ENCODE measurements at regions not wholly inside any gene's neighbourhood (a gene's known extent, or its start where the extent isn't known, plus 50 kb on each side); places are given as distances from the start of the nearest gene placed in this dataset.
A peak's percentile ranks its signal among the peaks of the same experiment; 100 is the strongest.

DNA sequence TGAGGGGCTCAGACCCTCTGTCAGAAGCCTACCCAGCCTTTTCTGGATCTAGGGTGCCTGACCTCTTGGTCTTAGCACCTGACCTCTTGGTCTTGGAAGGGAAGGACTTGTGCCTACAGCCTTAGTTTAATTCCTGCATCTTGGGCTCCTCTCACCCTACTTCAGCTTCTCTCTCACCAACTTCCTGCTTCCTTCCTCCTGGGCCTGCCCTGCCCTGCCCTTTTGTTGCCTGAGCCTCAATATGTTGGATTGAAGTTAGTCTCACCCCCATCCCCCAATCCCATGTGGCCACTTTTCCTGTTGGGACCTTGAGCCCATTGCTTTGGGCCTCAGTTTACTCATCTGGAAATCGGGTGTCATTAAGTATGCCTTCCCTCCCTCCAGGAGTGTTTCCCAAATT lies 206.2 kb upstream of the SKOR2 start:
- Histone ChIP-seq H3K9me3 (no peaks in the 10 kb centered on the region), H3K36me3 (ENCODE audit: low read depth) (no peaks in the 10 kb centered on the region), H3K4me1 (ENCODE audit: low read depth) (peaks cover 10% of the 10 kb centered on the region), H3K4me3 (no peak overlapping the region)
- ATAC-seq, result peak; percentile 61
- DNase-seq, result no peak
- intact Hi-C loops (cut with DNase I, micrococcal nuclease), result no loop called here
- TF ChIP-seq, protein P1, sequence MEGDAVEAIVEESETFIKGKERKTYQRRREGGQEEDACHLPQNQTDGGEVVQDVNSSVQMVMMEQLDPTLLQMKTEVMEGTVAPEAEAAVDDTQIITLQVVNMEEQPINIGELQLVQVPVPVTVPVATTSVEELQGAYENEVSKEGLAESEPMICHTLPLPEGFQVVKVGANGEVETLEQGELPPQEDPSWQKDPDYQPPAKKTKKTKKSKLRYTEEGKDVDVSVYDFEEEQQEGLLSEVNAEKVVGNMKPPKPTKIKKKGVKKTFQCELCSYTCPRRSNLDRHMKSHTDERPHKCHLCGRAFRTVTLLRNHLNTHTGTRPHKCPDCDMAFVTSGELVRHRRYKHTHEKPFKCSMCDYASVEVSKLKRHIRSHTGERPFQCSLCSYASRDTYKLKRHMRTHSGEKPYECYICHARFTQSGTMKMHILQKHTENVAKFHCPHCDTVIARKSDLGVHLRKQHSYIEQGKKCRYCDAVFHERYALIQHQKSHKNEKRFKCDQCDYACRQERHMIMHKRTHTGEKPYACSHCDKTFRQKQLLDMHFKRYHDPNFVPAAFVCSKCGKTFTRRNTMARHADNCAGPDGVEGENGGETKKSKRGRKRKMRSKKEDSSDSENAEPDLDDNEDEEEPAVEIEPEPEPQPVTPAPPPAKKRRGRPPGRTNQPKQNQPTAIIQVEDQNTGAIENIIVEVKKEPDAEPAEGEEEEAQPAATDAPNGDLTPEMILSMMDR (IDR thresholded peaks at IDR 0.05), result no peak

DNA sequence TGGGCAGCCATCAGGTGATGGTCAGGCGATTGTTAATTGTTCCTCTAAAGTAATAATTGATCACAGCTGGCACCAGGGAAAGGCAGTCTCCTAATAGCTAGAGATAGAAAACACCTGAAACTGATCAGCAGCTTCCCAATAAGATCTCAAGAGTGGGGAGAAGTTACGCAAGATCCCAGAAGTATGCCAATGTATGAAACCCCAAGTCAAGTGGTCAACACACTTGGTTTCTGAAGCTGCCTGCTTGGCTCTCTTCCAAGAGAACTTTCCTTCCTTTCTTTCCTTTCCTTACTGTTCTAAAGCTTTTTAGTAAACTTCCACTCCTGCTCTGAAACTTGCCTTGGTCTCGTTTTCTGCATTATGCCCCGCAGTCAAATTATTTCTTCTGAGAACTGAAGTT lies 201.6 kb upstream of the SKOR2 start:
- TF ChIP-seq, protein P1 (IDR thresholded peaks at IDR 0.05), result no peak
- Histone ChIP-seq H3K4me3 (no peak overlapping the region), H3K4me1 (ENCODE audit: low read depth) (peaks cover 10% of the 10 kb centered on the region), H3K36me3 (ENCODE audit: low read depth) (no peaks in the 10 kb centered on the region), H3K9me3 (no peaks in the 10 kb centered on the region)
- DNase-seq (no peak), ATAC-seq (no peak)
- intact Hi-C loops (cut with DNase I, micrococcal nuclease), result no loop called here

DNA sequence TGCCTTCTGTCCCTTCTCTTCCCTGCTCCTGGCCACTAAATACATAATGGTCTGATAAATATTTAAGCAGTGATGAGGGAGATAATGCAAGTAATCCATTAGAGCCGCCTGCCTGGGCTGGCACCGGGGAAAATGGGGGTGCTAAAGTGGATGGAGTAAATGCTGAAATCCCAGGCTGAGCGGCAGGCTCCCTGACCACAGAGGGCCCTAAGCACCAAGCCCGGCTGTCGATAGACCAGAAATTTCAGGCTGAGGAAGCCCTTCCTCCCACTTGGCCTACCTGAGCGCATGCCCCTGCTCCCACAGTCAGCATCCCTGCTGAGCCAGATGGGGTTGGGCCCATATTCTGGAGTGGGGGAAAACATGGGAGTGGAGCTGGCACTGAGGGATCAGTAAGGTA lies 197.5 kb upstream of the SKOR2 start:
- H3K36me3 ChIP-seq (ENCODE audit: low read depth), result no peaks in the 10 kb centered on the region
- no peaks in the 10 kb centered on the region for H3K4me1 ChIP-seq (ENCODE audit: low read depth)
- H3K9me3 ChIP-seq, result no peaks in the 10 kb centered on the region
- DNase-seq (no peak), ATAC-seq (no peak)
- intact Hi-C loops (cut with DNase I, micrococcal nuclease), result no loop called here
- TF ChIP-seq, protein P1 (IDR thresholded peaks at IDR 0.05), result no peak
- no peak overlapping the region for H3K4me3 ChIP-seq

DNA sequence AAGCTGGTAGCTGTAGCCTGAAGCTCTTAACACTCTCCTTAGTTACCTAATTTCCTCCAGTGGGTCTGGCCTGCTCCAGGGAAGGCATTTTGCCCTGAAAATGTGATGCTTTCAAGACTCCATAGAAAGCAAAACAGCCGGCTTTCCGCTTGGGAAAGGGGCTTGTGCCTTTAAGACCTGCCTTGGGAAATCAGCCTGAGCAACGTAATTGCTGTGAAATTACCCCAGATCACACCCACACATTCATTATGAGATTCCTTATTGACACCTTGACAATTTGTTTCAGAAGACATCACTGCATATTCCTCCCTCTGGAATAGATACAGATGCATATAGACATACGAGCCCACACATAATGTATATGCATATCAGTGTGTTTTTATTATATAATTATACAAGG lies 190.5 kb upstream of the SKOR2 start:
- intact Hi-C loops (cut with DNase I, micrococcal nuclease), result no loop called here
- TF ChIP-seq, protein P1 (IDR thresholded peaks at IDR 0.05), result no peak
- no peak overlapping the region for H3K4me3 ChIP-seq
- H3K9me3 ChIP-seq, result no peaks in the 10 kb centered on the region
- H3K36me3 ChIP-seq (ENCODE audit: low read depth), result no peaks in the 10 kb centered on the region
- H3K4me1 ChIP-seq (ENCODE audit: low read depth), result no peaks in the 10 kb centered on the region
- ATAC-seq (no peak), DNase-seq (no peak)

DNA sequence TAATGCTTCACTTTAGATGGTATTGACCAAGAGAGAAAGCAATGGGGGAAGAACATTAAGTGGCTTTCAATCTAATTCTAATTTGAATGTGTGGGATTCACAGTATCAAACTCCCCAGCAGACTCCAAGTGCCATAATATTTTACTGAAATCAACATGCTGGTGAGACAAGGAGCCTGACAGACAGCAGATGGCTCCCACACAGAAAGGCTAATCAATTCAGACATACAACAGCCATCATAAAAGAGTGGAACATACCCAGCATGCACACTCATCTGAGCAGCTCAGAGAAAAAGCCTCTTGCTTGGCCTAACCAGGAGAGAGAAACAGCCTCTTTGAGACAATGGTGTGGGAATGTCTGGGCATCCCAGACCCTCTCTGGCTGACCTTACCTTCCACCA lies 186.5 kb upstream of the SKOR2 start:
- intact Hi-C loops (cut with DNase I, micrococcal nuclease), result no loop called here
- Histone ChIP-seq H3K4me3 (no peak overlapping the region), H3K9me3 (no peaks in the 10 kb centered on the region), H3K4me1 (ENCODE audit: low read depth) (no peaks in the 10 kb centered on the region), H3K36me3 (ENCODE audit: low read depth) (no peaks in the 10 kb centered on the region)
- TF ChIP-seq, protein P1 (IDR thresholded peaks at IDR 0.05), result no peak
- DNase-seq, result no peak
- no peak for ATAC-seq

- no peaks in the 10 kb centered on the region for H3K4me1 ChIP-seq (ENCODE audit: low read depth)
- ATAC-seq, result no peak
- TF ChIP-seq, protein P1 (IDR thresholded peaks at IDR 0.05), result no peak
- DNase-seq, result no peak
- H3K4me3 ChIP-seq, result no peak overlapping the region
- intact Hi-C loops (cut with DNase I, micrococcal nuclease), result no loop called here
- no peaks in the 10 kb centered on the region for H3K9me3 ChIP-seq
- no peaks in the 10 kb centered on the region for H3K36me3 ChIP-seq (ENCODE audit: low read depth)
Observed at GRCh38 chr18:47436871-47437270, 185.4 kb upstream of the SKOR2 start.
